HG02981 (cell line): ENCODE measurements at regions not wholly inside any gene's neighbourhood (a gene's known extent, or its start where the extent isn't known, plus 50 kb on each side); places are given as distances from the start of the nearest gene placed in this dataset.
"Not testable (repeated sequence)": the region's sequence is repeated elsewhere in the genome, so short reads cannot be mapped to it uniquely, and the experiment has no call there.

Source experiments
- ATAC-seq: cut with Tn5 transposase; IDR thresholded peaks from one replicate; pipeline ENCODE4 v1.9.1; 2021; ENCODE audit warnings: mild to moderate bottlenecking, moderate library complexity; ENCODE audit not compliant: unreplicated experiment

- no peak for ATAC-seq
These were observed 90.2 kb downstream of the ZNF467 start for GRCh38 chr7:149683181-149683580.

- no peak for ATAC-seq
These were observed 91.3 kb downstream of the ZNF467 start for GRCh38 chr7:149682038-149682437.

- ATAC-seq, result no peak
These were observed 92.1 kb downstream of the ZNF467 start for GRCh38 chr7:149681274-149681673.

GRCh38 chr7:149680331-149681025 lies 92.9 kb downstream of the ZNF467 start:
- no peak for ATAC-seq

- not testable (repeated sequence) for ATAC-seq
These were observed 98.5 kb downstream of the ZNF467 start for GRCh38 chr7:149674728-149675385.

- no peak for ATAC-seq
These were observed 100.4 kb downstream of the ZNF467 start for GRCh38 chr7:149673006-149673405.

- ATAC-seq, result no peak
These were observed 103.1 kb downstream of the ZNF467 start for GRCh38 chr7:149670288-149670687.

GRCh38 chr7:149669121-149669818 lies 104.1 kb downstream of the ZNF467 start:
- ATAC-seq, result no peak

GRCh38 chr7:149666360-149666945 lies 106.9 kb downstream of the ZNF467 start:
- no peak for ATAC-seq

- not testable (repeated sequence) for ATAC-seq
These were observed 107.8 kb downstream of the ZNF467 start for GRCh38 chr7:149665618-149666017.

GRCh38 chr7:149664666-149665065 lies 108.7 kb downstream of the ZNF467 start:
- ATAC-seq, result no peak

- no peak for ATAC-seq
These were observed 109.2 kb downstream of the ZNF467 start for GRCh38 chr7:149664176-149664575.

GRCh38 chr7:149662591-149663095 lies 110.7 kb downstream of the ZNF467 start:
- peak; percentile 80 for ATAC-seq

GRCh38 chr7:149655784-149656183 lies 117.6 kb downstream of the ZNF467 start:
- ATAC-seq, result no peak

- no peak for ATAC-seq
These were observed 118.8 kb downstream of the ZNF467 start for GRCh38 chr7:149654588-149654987.

GRCh38 chr7:149650190-149650589 lies 123.2 kb downstream of the ZNF467 start:
- ATAC-seq, result not testable (repeated sequence)

GRCh38 chr7:149644754-149645153 lies 128.6 kb downstream of the ZNF467 start:
- ATAC-seq, result no peak

- no peak for ATAC-seq
These were observed 130.8 kb downstream of the ZNF467 start for GRCh38 chr7:149642589-149642988.

- no peak for ATAC-seq
These were observed 134.6 kb downstream of the ZNF467 start for GRCh38 chr7:149638566-149639320.

GRCh38 chr7:149637911-149638565 lies 135.3 kb downstream of the ZNF467 start:
- no peak for ATAC-seq
